Stimulated activated CD4-positive, alpha-beta T cell treated with anti-CD3 and anti-CD28 coated beads, Interleukin-15, amount 100 ng/mL, for 24 hours (primary cell): ENCODE measurements at regions not wholly inside any gene's neighbourhood (a gene's known extent, or its start where the extent isn't known, plus 50 kb on each side); places are given as distances from the start of the nearest gene placed in this dataset.
"Not testable (repeated sequence)": the region's sequence is repeated elsewhere in the genome, so short reads cannot be mapped to it uniquely, and the experiment has no call there.

ENCODE experiments used
- DNase-seq: peaks from one replicate; pipeline ENCODE4 v3.0.0-alpha.2; 2020

DNA sequence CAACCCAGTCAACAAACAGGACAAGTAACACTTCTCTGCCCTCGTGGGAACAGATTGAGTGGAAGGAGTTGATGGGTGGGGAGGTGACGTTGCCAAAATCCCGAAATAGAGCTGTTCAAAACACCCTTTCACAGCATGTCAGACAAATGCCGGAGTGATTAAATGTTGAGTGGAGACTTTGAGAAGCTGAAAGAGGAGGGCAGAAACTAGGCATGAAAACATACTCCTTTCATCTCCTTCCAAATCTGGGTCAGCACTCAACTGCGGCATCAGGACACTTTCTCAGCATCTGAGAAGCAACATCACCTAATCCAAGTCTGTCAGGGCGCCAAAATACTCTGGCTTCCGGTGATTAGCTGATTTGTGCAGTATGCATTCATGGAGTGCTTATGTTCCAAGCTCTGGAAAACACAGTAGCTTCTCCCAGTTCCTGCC lies 51.5 kb upstream of the MRI1 start:
- DNase-seq = no peak

DNA sequence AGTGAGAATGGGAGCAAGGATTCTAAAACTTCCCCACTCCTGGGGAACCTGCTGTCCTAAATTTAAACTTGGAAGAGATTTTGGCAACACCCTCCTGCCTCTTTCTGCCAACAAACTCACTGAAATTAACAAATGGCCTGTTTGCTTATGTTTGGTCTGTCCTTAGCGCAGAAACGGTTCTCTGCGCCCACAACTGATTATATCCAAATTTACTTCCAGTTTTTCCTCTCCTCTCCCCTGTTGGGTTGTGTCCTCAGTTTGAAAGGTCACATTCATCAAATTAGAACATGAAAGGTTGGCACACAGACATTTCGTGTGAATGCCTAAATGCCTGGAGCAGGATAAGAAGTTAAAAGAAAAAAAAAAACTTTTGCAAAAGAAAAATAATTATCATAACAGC lies 56.4 kb upstream of the MRI1 start:
- no peak for DNase-seq

DNA sequence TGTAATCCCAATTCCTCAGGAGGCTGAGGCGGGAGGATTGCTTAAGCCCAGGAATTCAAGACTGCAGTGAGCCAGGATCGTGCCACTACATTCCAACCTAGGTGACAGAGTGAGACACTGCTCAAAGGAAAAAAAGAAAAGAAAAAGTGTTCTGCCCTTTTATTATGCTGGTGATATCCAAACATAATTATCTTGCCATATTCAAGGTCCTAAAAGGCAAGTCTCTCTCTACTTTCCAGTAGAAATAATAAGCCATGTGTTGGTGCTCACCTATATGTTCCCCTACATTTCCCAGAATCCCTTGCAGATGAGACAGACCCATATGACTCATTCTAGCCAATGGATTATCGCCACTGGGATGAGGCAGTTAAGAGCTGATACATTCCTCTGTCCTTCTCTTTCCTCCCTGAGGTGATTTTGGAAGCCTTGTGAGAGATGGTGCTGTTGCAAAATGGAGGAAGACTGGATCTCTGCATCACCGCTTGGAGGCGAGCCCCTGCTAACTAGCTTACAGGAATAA lies 58.3 kb upstream of the MRI1 start:
- DNase-seq = no peak

DNA sequence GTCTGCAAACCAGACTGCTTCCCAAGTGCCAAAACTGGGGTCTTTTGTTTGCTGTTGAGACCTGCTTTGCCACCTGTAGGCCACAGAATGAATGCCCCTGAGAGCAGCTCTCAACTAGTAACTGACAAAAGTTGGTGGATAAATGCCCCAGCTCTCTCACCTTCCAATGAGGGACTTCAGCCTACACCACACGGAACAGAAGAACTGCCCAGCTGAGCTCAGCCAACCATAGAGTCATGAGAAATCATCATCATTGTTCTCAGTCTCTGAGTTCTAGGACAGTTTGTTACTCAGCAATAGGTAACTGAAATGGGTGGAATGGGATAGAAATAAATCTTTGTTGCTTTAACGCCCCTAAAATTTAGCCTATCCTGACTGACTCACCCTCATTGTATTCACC lies 59.1 kb upstream of the MRI1 start:
- no peak for DNase-seq

DNA sequence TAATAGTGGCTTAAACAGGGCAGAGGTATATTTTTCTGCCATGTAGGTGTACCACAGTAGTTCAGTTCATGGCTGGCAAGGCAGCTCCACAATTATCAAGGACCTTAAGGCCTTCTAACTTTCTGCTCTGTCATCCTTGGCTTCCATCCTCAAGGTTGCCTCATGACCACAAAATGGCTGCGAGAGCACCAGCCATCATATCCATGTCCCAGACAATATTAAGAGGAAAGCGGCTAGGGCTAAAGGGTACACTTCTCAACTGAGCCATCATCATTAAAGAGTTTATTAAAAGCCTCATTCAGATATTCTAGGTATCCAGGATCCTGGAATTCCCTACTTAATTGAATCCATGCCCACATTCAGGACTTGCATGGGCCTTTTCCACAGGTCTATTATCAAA lies 62.7 kb upstream of the MRI1 start:
- no peak for DNase-seq

DNA sequence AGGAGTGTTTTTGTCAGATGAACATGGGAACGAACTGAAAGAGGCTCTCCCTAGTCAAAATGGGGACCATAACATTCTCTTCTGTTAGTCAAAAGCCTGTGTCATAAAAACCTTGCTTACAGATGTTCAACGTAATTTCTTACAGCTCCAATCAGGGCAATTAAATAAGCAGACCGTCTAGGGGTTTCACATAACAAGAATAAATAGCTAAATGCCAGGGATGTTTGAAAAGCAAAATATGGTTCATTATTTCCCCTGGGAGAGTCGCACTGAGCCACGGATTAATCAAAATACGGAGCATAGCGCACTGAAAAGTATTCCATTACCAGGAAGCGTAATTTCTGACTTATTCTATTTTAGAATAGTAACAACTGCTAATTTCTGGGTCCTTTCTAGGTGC lies 63.7 kb upstream of the MRI1 start:
- no peak for DNase-seq

DNA sequence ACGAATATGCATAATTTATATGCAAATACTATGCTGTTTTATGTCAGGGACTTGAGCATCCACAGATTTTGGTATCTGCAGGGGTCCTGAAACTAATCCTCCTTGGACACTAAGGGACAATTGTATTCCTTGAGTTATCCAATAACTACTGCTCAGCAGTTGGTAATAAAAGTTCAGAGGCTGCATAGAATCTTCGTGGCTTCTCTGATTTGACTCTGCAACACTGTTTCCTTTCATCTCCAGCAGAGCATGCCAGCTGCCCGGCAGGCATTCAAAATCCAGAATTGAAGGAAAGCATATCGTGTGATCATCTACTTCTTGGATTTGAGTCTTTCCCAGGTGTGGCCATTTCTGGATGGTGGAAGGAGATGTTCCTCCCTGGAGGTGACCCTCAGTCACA lies 64.5 kb upstream of the MRI1 start:
- DNase-seq = no peak

DNA sequence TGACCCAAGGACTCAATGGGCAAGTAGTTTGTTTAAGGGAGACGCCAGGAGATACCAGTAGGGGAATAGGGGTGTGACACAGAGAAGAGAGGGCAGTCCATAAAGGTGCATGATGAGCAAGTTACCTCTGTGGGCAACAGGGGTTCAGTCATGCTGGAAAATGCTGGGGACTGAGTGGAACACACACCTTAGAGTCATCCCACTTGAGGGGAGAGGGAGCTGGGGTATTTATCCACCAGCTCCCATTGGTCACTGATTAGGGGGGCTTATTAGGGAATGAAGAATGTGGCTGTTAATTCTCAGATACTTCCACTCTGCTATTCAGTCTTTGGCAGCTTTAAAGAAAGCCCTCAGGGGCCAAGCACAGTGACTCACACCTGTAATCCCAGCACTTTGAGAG lies 67.5 kb upstream of the MRI1 start:
- no peak for DNase-seq

DNA sequence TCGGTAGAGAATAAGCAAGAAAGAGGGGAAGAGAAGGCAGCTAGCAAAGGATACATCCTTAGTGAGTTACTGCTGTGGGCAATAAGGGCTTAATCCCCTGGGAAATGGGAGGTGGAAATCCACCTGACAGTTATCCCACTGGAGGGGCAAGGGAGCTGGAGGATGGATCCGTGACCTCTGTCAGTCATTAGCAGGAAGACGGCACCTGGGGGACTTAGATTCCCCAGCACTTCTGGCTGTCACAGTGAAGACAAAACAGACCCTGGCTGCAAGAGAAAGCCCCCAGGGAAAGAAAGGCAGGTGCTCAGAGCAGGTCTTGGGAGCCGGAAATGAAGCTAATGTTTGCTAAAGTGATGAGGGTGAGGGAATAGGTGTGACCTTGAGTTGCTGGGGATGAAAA lies 70.4 kb upstream of the MRI1 start:
- DNase-seq = no peak

DNA sequence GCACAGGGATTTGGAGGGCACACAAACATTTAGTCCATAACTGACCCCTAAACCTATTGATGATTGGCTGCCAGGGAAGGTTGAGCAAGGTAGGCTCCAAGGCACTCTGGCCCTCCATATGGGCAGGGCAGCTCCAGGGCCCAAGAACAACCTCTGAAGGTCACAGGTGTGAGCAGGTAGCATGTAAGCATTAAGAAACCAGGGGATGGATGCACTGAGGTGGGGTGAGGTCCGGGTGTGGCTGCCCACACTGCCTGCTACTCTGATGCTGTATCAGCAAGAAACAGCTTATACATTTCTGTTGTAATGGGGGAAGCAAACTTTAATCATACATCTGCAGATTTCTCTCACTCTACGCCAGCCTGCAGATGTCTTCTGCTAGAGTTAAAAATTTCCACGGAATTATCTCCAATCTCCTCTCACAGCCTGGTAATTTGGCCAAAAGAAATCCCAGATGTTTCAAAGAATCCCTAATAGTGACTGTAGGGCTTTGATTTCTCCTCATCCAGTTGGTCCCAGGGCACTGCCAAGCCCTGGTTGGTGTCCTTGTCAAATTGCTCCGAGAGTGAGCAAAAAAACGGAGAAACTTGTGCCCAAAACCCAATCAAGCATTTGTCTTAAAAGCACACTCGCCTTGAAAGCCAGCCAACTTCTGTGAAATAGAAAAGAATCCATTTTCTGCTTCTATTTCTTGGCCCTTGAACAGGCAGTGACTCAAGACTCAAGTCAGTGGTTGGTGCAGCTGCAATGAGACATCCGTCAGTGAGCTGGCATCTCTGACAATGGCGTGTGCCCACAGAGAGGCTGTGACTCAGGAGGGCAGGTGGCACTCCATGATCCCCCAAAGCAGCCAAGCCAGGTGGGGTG lies 72.5 kb upstream of the MRI1 start:
- DNase-seq = no peak

DNA sequence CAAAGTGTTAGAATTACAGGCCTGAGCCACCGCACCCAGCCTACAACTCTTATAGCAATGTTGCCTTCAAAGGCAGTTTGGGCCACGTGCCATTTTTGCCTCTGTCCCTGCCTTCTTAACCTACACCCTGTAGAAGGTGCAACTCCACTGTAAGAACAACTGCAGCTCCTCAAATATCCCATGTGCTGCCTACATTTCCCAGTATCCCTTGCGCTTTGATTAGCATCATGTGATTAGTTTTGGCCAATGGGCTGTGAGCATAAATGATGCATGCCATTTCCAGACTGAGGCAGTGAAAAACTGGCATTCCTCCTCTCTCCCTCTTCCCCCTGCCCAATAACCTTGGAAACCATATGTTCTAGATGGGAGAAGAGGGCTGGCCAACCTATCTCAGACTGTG lies 75.2 kb upstream of the MRI1 start:
- peak; percentile 22 for DNase-seq

DNA sequence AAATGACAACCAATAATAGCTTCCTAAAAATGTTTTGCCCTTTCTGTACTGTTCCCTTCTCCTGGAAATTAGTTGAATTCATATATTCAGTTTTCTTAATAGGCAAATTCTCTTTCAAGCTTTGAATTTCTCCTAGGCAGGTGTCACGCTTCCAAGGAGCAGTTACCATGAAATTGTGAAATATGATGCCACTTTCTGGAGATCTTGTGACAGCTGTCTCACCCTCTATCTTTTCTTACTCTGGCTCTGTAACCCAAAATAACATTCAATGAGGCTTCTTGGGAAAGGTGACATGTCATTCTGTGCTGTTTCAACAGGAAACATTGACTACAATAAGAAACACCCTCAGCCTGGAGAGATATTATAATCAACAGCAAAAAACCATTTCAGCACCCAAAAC lies 80.3 kb upstream of the MRI1 start:
- no peak for DNase-seq

DNA sequence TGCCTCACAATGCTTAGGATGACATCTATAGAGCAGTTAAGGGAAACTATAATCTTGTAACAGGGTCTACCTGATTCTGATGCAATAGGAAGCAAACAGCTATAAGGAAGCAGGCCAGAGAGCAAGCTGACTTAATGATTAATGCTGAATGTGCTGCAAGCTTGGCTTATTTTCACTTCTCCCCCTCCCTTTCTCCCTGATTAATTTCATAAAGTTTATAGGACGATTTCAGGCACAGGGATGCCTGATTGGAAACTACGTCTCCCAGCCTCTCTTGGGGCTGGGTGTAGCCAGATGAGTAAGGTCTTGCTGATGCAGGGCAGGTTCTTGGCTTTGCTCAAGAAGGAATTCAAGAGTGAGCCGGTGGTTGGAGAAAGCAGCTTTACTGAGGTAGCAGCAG lies 82.8 kb upstream of the MRI1 start:
- DNase-seq = no peak

DNA sequence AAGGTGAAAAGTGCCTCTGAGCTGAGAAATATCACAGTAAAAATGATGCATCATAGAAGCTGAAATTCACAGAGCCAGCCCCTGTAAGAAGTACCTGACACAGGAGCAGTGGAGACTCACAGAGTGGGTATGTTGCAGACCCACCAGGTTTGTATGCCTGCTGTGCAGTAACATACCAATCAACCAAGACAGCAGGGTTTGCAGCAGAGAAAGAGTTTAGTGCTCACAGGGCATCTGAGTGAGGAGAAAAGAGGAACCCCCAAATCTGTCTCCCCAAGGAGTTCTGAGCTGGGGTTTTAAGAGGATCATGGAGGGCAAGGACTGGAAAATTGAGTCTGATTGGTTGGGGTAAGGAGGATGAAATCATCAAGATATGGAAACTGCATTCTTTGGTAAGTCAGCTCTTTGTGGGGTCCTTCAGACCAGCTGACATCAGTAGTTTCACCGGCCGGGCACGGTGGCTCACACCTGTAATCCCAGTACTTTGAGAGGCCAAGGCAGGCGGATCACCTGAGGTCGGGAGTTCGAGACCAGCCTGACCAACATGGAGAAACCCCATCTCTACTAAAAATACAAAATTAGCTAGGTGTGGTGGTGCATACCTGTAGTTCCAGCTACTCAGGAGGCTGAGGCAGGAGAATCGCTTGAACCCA lies 83.5 kb upstream of the MRI1 start:
- not testable (repeated sequence) for DNase-seq

DNA sequence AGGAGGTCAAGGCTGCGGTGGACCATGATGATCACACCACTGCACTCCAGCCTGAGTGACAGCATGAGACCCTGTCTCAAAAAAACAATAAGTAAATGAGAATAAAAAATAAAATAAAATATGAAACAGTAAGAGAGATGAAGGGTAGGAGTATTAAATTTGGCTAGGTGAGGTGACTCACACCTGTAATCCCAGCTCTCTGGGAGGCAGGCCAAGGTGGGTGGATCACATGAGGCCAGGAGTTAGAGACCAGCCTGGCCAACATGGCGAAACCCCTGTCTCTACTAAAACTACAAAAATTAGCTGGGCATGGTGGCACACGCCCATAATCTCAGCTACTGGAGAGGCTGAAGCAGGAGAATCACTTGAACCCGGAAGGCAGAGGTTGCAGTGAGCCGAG lies 87.4 kb upstream of the MRI1 start:
- DNase-seq = not testable (repeated sequence)

DNA sequence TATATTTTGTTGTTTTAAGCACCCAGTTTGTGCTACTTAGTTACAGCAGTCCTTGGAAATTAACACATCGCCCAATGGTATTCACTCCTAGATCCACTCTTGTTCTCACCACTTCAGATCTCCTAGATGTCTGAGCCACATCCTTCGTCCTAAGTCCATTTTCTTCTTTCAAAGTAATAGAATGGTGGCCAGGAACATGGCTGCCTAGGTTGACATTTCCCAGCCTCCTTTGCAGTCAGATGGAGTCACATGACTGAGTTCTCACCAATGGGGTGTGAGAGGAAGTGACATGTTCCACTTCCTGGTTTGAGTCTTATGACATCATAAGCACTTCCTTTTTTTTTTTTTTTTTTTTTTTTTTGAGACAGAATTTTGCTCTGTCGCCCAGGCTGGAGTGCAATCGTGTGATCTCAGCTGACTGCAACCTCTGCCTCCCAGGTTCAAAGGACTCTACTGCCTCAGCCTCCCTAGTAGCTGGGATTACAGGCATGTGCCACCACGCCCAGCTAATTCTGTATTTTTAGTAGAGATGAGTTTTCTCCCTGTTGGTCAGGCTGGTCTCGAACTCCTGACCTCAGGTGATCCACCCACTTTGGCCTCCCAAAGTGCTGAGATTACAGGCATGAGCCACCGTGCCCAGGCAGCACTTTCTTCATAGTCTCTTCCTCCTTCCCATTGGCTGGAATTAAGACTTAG lies 91.7 kb upstream of the MRI1 start:
- DNase-seq = peak; percentile 39

DNA sequence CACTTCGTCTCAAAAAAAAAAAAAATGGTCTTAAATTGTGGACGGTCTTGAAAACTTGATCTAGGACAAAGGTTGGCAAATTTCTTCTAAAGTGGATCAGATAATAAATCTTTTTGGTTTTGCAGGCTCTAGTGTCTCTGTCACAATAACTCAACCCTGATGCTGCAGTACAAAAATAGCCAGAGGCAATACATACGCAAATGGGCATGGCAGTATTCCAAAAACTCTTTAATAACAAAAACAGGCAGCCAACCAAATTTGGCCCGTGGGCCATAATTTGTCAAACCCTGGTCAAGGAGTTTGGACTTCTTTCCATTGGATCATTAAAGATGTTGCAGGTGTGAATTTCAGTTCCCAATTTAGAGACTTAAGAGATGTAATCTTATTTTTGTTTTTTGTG lies 93.5 kb upstream of the MRI1 start:
- DNase-seq = no peak

DNA sequence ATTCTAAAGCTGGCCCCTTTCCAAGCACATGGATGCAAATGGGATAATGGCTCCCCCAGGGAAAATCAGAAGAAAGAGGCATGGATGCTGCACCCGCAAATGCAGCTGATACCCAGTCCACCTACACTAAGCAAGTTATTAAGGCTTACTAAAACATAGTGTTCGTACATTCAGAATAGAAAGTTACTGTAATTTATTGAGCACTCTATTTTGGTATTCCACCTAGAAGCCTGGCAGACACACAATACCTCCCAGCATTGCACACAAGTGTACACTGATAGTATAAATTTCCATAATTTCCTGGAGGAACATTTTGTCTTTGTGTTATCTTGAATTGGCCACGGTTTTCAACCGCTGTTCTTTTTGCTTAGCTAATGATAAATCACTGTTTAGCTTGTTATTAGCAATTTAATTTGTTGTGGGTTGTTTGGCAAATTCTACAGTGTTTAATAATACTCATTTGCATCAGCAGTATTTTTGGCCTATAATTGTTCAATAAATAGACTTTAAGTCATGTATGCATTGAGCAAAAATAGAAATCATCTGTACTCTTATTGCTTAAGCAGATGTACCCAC lies 94.5 kb upstream of the MRI1 start:
- DNase-seq = no peak

DNA sequence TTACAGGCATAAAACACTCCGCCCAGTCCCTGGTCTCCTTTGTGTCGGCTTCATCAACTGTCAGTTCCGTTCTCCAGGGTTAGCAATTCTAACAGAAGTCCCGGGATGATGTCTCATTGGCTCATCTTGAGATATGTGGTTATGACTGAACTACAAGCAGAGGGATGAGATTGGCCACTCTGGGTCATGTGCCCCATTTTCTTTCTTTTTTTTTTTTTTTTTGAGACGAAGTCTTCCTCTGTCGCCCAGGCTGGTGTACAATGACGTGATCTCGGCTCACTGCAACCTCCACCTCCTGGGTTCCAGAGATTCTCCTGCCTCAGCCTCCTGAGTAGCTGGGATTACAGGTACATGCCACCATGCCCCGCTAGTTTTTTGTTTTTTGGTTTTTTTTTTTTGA lies 95.4 kb upstream of the MRI1 start:
- DNase-seq = no peak

DNA sequence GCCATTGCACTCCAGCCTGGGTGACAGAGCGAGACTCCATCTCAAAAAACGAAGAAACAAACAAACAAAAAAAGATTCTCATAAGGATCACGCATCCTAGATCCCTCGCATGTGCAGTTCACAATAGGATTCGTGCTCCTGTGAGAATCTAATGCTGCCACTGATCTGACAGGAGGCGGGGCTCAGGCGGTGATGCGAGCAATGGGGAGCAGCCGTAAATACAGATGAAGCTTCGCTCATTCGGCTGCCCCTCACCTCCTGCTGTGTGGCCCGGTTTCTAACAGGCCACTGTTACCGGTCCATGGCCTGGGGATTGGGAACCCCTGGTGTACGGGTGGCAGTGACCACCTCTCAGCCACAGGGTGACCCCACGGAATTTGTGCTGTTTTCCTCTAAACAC lies 98.2 kb upstream of the MRI1 start:
- DNase-seq = no peak

DNA sequence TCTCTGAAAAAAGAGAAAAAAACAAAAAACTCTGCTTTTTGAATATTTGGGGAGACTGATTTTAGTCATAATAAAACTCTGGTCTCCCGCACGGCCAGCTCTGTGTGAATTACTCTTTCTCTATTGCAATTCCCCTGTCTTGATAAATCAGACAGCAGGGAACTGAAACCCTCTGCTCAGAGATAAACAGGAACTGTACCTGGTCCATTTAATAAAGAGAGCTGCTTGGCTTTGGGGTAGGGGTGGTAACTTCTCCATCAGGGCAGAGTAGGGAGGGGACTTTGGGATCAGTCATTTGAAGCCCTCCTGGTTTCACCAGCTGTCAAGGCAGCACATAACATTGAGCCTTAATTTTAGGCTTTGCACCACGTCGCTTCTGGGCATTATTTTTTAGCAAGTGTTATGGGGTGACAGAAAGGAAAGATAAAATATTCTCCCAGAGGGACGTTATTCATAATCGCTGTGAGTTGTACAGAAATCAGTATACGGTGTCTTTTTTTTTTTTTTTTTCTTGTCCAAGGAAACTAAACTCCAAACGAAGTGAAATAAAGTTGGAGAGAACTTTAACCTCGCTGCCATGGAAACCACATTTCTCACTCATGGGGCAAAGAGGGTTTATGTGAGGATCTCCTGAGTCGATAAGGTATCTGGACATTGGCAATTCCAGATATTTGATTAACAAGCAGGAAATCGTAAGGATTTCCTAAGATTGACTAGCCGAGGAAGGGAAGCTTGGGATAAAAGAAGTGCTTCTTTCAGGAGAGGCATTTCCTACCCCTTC lies 99.0 kb upstream of the MRI1 start:
- no peak for DNase-seq

DNA sequence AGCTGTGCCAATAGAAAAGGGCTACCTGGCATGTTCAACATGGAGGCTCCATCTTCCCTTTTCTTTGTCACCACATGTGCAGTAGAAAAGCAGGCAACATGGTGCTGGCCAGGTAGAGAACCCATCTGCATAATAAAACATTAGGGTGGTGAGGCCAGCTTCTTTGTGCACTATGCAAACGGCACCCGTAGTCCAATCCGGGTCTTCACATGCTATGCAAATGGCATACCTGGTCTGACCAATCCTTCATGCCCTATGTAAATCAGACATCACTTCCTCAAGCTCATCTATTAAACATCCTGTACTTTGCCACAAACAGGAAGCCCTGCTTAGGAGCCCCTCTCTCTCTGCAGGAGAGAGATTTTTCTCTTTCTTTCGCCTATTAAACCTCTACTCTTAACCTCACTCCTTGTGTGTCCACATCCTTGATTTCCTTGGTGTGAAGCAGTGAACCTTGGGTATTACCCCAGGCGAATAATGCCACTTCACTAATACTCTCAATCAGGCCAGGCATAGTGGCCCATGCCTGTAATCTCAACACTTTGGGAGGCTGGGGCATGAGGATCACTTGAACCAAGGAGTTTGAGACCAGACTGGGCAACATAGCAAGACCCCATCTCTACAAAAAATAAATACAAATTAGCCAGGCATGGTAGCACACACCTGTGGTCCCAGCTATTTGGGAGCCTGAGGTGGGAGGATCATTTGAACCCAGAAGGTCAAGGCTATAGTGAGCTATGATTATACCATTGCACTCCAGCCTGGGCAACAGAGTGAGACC lies 111.3 kb upstream of the MRI1 start:
- DNase-seq = no peak
